ENCODE measurements at regions not wholly inside any gene's neighbourhood (a gene's known extent, or its start where the extent isn't known, plus 50 kb on each side); places are given as distances from the start of the nearest gene placed in this dataset.

- Histone ChIP-seq H3K4me3 (ENCODE audit: low read length) (no peak overlapping the region), H3K36me3 (ENCODE audit: control insufficient read depth, insufficient read depth, low read length) (no peaks in the 10 kb centered on the region), H3K9ac (ENCODE audit: low read length) (no peak overlapping the region), H3K27ac (ENCODE audit: low read depth, low read length) (no peak overlapping the region), H3K27me3 (ENCODE audit: control insufficient read depth, insufficient read depth, low read length) (no peaks in the 10 kb centered on the region), H3K4me1 (ENCODE audit: control insufficient read depth, insufficient read depth, low read length) (no peaks in the 10 kb centered on the region)
Measured at GRCh38 chr9:17942498-17942897, 363.6 kb downstream of the SH3GL2 start.

- H3K27me3 ChIP-seq (ENCODE audit: control insufficient read depth, insufficient read depth, low read length): no peaks in the 10 kb centered on the region
- no peaks in the 10 kb centered on the region for H3K4me1 ChIP-seq (ENCODE audit: control insufficient read depth, insufficient read depth, low read length)
- no peak overlapping the region for H3K9ac ChIP-seq (ENCODE audit: low read length)
- no peak overlapping the region for H3K4me3 ChIP-seq (ENCODE audit: low read length)
- H3K36me3 ChIP-seq (ENCODE audit: control insufficient read depth, insufficient read depth, low read length): no peaks in the 10 kb centered on the region
- H3K27ac ChIP-seq (ENCODE audit: low read depth, low read length): no peak overlapping the region
Measured at GRCh38 chr9:17955409-17955808, 376.5 kb downstream of the SH3GL2 start.

GRCh38 chr9:17958363-17958762 is 379.5 kb downstream of the SH3GL2 start:
- Histone ChIP-seq H3K9ac (ENCODE audit: low read length) (no peak overlapping the region), H3K27ac (ENCODE audit: low read depth, low read length) (no peak overlapping the region), H3K4me3 (ENCODE audit: low read length) (no peak overlapping the region), H3K4me1 (ENCODE audit: control insufficient read depth, insufficient read depth, low read length) (no peaks in the 10 kb centered on the region), H3K36me3 (ENCODE audit: control insufficient read depth, insufficient read depth, low read length) (no peaks in the 10 kb centered on the region), H3K27me3 (ENCODE audit: control insufficient read depth, insufficient read depth, low read length) (no peaks in the 10 kb centered on the region)

GRCh38 chr9:17962747-17963146 is 383.9 kb downstream of the SH3GL2 start:
- Histone ChIP-seq H3K36me3 (ENCODE audit: control insufficient read depth, insufficient read depth, low read length) (no peaks in the 10 kb centered on the region), H3K9ac (ENCODE audit: low read length) (no peak overlapping the region), H3K27ac (ENCODE audit: low read depth, low read length) (no peak overlapping the region), H3K27me3 (ENCODE audit: control insufficient read depth, insufficient read depth, low read length) (no peaks in the 10 kb centered on the region), H3K4me1 (ENCODE audit: control insufficient read depth, insufficient read depth, low read length) (no peaks in the 10 kb centered on the region), H3K4me3 (ENCODE audit: low read length) (no peak overlapping the region)

- Histone ChIP-seq H3K4me3 (ENCODE audit: low read length) (no peak overlapping the region), H3K9ac (ENCODE audit: low read length) (no peak overlapping the region), H3K27me3 (ENCODE audit: control insufficient read depth, insufficient read depth, low read length) (no peaks in the 10 kb centered on the region), H3K27ac (ENCODE audit: low read depth, low read length) (no peak overlapping the region), H3K36me3 (ENCODE audit: control insufficient read depth, insufficient read depth, low read length) (no peaks in the 10 kb centered on the region), H3K4me1 (ENCODE audit: control insufficient read depth, insufficient read depth, low read length) (no peaks in the 10 kb centered on the region)
Measured at GRCh38 chr9:17963498-17963897, 384.6 kb downstream of the SH3GL2 start.

- no peaks in the 10 kb centered on the region for H3K36me3 ChIP-seq (ENCODE audit: control insufficient read depth, insufficient read depth, low read length)
- no peak overlapping the region for H3K27ac ChIP-seq (ENCODE audit: low read depth, low read length)
- no peak overlapping the region for H3K9ac ChIP-seq (ENCODE audit: low read length)
- H3K27me3 ChIP-seq (ENCODE audit: control insufficient read depth, insufficient read depth, low read length): no peaks in the 10 kb centered on the region
- H3K4me3 ChIP-seq (ENCODE audit: low read length): no peak overlapping the region
- H3K4me1 ChIP-seq (ENCODE audit: control insufficient read depth, insufficient read depth, low read length): no peaks in the 10 kb centered on the region
Measured at GRCh38 chr9:17967731-17968130, 388.9 kb downstream of the SH3GL2 start.

- no peak overlapping the region for H3K9ac ChIP-seq (ENCODE audit: low read length)
- no peak overlapping the region for H3K27ac ChIP-seq (ENCODE audit: low read depth, low read length)
- no peaks in the 10 kb centered on the region for H3K27me3 ChIP-seq (ENCODE audit: control insufficient read depth, insufficient read depth, low read length)
- no peak overlapping the region for H3K4me3 ChIP-seq (ENCODE audit: low read length)
- H3K4me1 ChIP-seq (ENCODE audit: control insufficient read depth, insufficient read depth, low read length): no peaks in the 10 kb centered on the region
- no peaks in the 10 kb centered on the region for H3K36me3 ChIP-seq (ENCODE audit: control insufficient read depth, insufficient read depth, low read length)
Measured at GRCh38 chr9:17969232-17969631, 390.4 kb downstream of the SH3GL2 start.

GRCh38 chr9:17970277-17970676 is 391.4 kb downstream of the SH3GL2 start:
- no peak overlapping the region for H3K27ac ChIP-seq (ENCODE audit: low read depth, low read length)
- no peaks in the 10 kb centered on the region for H3K27me3 ChIP-seq (ENCODE audit: control insufficient read depth, insufficient read depth, low read length)
- no peak overlapping the region for H3K4me3 ChIP-seq (ENCODE audit: low read length)
- no peaks in the 10 kb centered on the region for H3K36me3 ChIP-seq (ENCODE audit: control insufficient read depth, insufficient read depth, low read length)
- H3K9ac ChIP-seq (ENCODE audit: low read length): no peak overlapping the region
- no peaks in the 10 kb centered on the region for H3K4me1 ChIP-seq (ENCODE audit: control insufficient read depth, insufficient read depth, low read length)

- H3K36me3 ChIP-seq (ENCODE audit: control insufficient read depth, insufficient read depth, low read length): no peaks in the 10 kb centered on the region
- no peak overlapping the region for H3K9ac ChIP-seq (ENCODE audit: low read length)
- no peaks in the 10 kb centered on the region for H3K4me1 ChIP-seq (ENCODE audit: control insufficient read depth, insufficient read depth, low read length)
- no peak overlapping the region for H3K4me3 ChIP-seq (ENCODE audit: low read length)
- H3K27ac ChIP-seq (ENCODE audit: low read depth, low read length): no peak overlapping the region
- no peaks in the 10 kb centered on the region for H3K27me3 ChIP-seq (ENCODE audit: control insufficient read depth, insufficient read depth, low read length)
Measured at GRCh38 chr9:17978773-17979172, 399.9 kb downstream of the SH3GL2 start.

- Histone ChIP-seq H3K27me3 (ENCODE audit: control insufficient read depth, insufficient read depth, low read length) (no peaks in the 10 kb centered on the region), H3K36me3 (ENCODE audit: control insufficient read depth, insufficient read depth, low read length) (no peaks in the 10 kb centered on the region), H3K9ac (ENCODE audit: low read length) (no peak overlapping the region)
Measured at GRCh38 chr9:17986595-17986994, 407.7 kb downstream of the SH3GL2 start.

GRCh38 chr9:17987189-17987588 is 408.3 kb downstream of the SH3GL2 start:
- Histone ChIP-seq H3K9ac (ENCODE audit: low read length) (no peak overlapping the region), H3K4me3 (ENCODE audit: low read length) (no peak overlapping the region), H3K27ac (ENCODE audit: low read depth, low read length) (no peak overlapping the region), H3K36me3 (ENCODE audit: control insufficient read depth, insufficient read depth, low read length) (no peaks in the 10 kb centered on the region), H3K27me3 (ENCODE audit: control insufficient read depth, insufficient read depth, low read length) (no peaks in the 10 kb centered on the region), H3K4me1 (ENCODE audit: control insufficient read depth, insufficient read depth, low read length) (no peaks in the 10 kb centered on the region)

More at GRCh38 chr9:17986595-17986994, 407.7 kb downstream of the SH3GL2 start:
- Histone ChIP-seq H3K4me3 (ENCODE audit: low read length) (no peak overlapping the region), H3K27ac (ENCODE audit: low read depth, low read length) (no peak overlapping the region), H3K4me1 (ENCODE audit: control insufficient read depth, insufficient read depth, low read length) (no peaks in the 10 kb centered on the region)

GRCh38 chr9:17988489-17988888 is 409.6 kb downstream of the SH3GL2 start:
- Histone ChIP-seq H3K4me3 (ENCODE audit: low read length) (no peak overlapping the region), H3K36me3 (ENCODE audit: control insufficient read depth, insufficient read depth, low read length) (no peaks in the 10 kb centered on the region), H3K9ac (ENCODE audit: low read length) (no peak overlapping the region), H3K27me3 (ENCODE audit: control insufficient read depth, insufficient read depth, low read length) (no peaks in the 10 kb centered on the region), H3K4me1 (ENCODE audit: control insufficient read depth, insufficient read depth, low read length) (no peaks in the 10 kb centered on the region), H3K27ac (ENCODE audit: low read depth, low read length) (no peak overlapping the region)

GRCh38 chr9:17990602-17991001 is 411.7 kb downstream of the SH3GL2 start:
- Histone ChIP-seq H3K9ac (ENCODE audit: low read length) (no peak overlapping the region), H3K4me3 (ENCODE audit: low read length) (no peak overlapping the region), H3K4me1 (ENCODE audit: control insufficient read depth, insufficient read depth, low read length) (no peaks in the 10 kb centered on the region), H3K27me3 (ENCODE audit: control insufficient read depth, insufficient read depth, low read length) (no peaks in the 10 kb centered on the region), H3K27ac (ENCODE audit: low read depth, low read length) (no peak overlapping the region), H3K36me3 (ENCODE audit: control insufficient read depth, insufficient read depth, low read length) (no peaks in the 10 kb centered on the region)
